Astrocyte of the cerebellum (primary cell): ENCODE measurements at regions not wholly inside any gene's neighbourhood (a gene's known extent, or its start where the extent isn't known, plus 50 kb on each side); places are given as distances from the start of the nearest gene placed in this dataset.

ENCODE experiments used
- DNase-seq: peaks from one replicate; pipeline ENCODE4 v3.0.0-alpha.2; 2011; ENCODE audit warnings: low read depth
- H3K4me3 ChIP-seq: 2 replicates; pipeline ENCODE4 v1.5.1; 2011; ENCODE audit warnings: mild to moderate bottlenecking, low read depth, low read length, moderate library complexity
- CTCF ChIP-seq: IDR thresholded peaks from 2 replicates; pipeline ENCODE4 v1.5.1; 2012; ENCODE audit warnings: low read length, low read depth, moderate library complexity, mild to moderate bottlenecking; ENCODE audit errors: missing control alignments
- in situ Hi-C: cut with HindIII; loops from 2 replicates; pipeline ENCODE4 v1.10.0; 2017; ENCODE audit warnings: low sequenced_read_pairs

- peak; percentile 12 for DNase-seq
- TF ChIP-seq CTCF = peak; percentile 84
- no peak overlapping the region for H3K4me3 ChIP-seq
- in situ Hi-C loops = no loop called here
Measured at GRCh38 chr13:91017031-91017668, 330.3 kb upstream of the MIR17HG start.

DNA sequence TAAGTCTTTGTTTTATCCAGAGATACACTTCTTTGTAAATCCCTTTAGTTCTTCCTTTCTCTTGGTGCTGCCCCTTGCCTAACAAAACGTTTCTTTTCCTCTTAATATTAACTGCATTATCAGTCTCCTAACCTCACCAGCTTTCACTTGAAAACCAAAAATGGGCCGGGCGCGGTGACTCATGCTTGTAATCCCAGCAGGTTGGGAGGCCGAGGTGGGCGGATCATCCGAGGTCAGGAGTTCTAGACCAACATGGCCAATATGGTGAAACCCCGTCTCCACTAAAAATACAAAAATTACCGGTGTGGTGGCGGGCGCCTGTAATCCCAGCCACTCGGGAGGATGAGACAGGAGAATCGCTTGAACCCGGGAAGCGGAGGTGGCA lies 329.8 kb upstream of the MIR17HG start:
- no peak for TF ChIP-seq CTCF
- no peak for DNase-seq
- in situ Hi-C loops = no loop called here
- H3K4me3 ChIP-seq = no peak overlapping the region

DNA sequence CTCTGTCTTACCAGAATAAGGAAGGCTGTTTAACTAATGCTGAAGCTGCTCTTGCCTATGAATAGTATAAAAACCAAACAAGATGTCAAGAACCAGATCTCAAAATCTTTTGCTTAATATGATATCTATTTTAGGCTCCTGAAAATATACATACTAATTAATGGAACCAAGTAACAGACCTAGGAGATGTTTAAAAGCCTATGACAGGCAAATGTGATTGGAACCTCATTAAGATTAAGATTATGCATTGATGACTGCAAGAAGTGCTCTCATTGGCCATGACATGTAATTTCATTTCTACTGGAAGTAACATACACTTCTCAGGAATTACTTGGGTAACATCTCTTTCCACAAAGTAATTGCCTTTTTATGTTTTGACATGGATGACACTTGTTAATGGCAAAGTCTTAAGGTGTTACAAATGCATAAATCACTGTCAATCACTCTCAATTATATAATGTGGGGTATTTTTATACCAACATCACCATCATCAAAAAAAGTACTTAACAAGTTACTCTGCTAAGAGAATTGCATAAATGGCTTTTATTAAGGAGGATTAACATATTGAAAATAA lies 326.9 kb upstream of the MIR17HG start:
- in situ Hi-C loops = no loop called here
- TF ChIP-seq CTCF = no peak
- H3K4me3 ChIP-seq = no peak overlapping the region

DNA sequence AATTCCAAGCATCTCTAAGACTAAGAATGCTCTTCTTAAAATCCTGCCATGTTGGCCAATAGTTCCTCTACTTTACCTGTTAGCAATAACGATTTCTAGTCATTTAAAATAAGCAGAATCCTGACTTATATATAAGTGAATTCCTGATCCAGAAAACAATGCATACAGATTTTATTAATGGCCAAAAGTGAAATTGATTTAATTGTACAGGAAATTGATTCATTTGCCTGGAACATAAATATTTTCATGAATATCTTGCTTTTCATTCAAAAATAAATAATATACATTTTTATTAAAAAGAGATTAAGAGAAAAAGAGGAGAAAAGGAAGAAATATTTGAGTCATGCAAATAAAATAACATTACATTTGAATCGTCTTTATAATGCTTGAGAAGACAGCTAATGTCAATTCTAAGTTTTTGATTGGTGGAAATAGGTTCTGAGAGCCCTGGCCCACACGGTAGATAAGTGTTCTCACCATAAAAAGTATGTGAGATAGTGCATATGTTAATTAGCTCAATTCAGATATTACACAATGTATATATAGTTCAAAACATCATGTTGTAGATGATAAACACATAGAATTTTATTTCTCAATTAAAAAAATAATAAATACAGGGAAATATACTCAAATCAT lies 323.2 kb upstream of the MIR17HG start:
- in situ Hi-C loops = no loop called here
- H3K4me3 ChIP-seq = no peak overlapping the region
- no peak for TF ChIP-seq CTCF
- DNase-seq = no peak

More for the DNA sequence above, 326.9 kb upstream of the MIR17HG start:
- DNase-seq = no peak

GRCh38 chr13:91025442-91025841 lies 322.0 kb upstream of the MIR17HG start:
- no peak for TF ChIP-seq CTCF
- in situ Hi-C loops = no loop called here
- DNase-seq = no peak
- H3K4me3 ChIP-seq = no peak overlapping the region

DNA sequence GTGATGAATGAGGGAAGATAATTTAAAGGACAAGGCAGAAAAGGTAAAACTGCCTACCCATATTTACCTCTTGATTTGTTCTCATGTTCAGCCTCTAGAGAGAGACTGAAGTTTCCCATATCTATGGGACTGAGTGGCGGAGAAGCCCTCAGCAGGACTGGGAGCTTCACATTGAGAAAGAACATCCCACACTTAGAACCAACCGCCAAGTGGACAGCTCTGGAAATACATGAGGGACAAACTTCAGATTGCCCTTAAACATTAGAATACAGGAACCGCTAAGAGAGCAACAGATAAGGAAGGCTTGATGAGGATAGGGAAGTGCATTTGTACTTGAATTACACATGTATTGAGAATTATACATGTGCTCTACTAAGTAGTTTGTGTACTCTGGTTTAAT lies 316.0 kb upstream of the MIR17HG start:
- in situ Hi-C loops = no loop called here
- no peak for TF ChIP-seq CTCF
- DNase-seq = no peak
- H3K4me3 ChIP-seq = no peak overlapping the region
